ENCODE measurements at regions not wholly inside any gene's neighbourhood (a gene's known extent, or its start where the extent isn't known, plus 50 kb on each side); places are given as distances from the start of the nearest gene placed in this dataset.
"Not testable (repeated sequence)": the region's sequence is repeated elsewhere in the genome, so short reads cannot be mapped to it uniquely, and the experiment has no call there.

GRCh38 chr15:70602834-70603560 is 160.4 kb downstream of the UACA start:
- DNase-seq (ENCODE audit: low read depth in 2 of 2): no peak

- DNase-seq (ENCODE audit: low read depth in 2 of 2): no peak
Measured at GRCh38 chr15:70602281-70602680, 161.1 kb downstream of the UACA start.

- no peak for DNase-seq (ENCODE audit: low read depth in 2 of 2)
Measured at GRCh38 chr15:70597945-70598344, 165.4 kb downstream of the UACA start.

- DNase-seq (ENCODE audit: low read depth in 2 of 2): no peak
Measured at GRCh38 chr15:70597056-70597603, 166.2 kb downstream of the UACA start.

- DNase-seq (ENCODE audit: low read depth in 2 of 2): no peak
Measured at GRCh38 chr15:70596354-70597055, 166.9 kb downstream of the UACA start.

GRCh38 chr15:70593795-70594194 is 169.6 kb downstream of the UACA start:
- no peak for DNase-seq (ENCODE audit: low read depth in 2 of 2)

- DNase-seq (ENCODE audit: low read depth in 2 of 2): no peak
Measured at GRCh38 chr15:70589728-70590127, 173.6 kb downstream of the UACA start.

GRCh38 chr15:70589221-70589620 is 174.1 kb downstream of the UACA start:
- DNase-seq (ENCODE audit: low read depth in 2 of 2): no peak

- no peak for DNase-seq (ENCODE audit: low read depth in 2 of 2)
Measured at GRCh38 chr15:70588613-70589012, 174.7 kb downstream of the UACA start.

GRCh38 chr15:70587896-70588567 is 175.3 kb downstream of the UACA start:
- DNase-seq (ENCODE audit: low read depth in 2 of 2): no peak

GRCh38 chr15:70587012-70587634 is 176.2 kb downstream of the UACA start:
- not testable (repeated sequence) for DNase-seq (ENCODE audit: low read depth in 2 of 2)

- DNase-seq (ENCODE audit: low read depth in 2 of 2): no peak
Measured at GRCh38 chr15:70586241-70586640, 177.1 kb downstream of the UACA start.

- DNase-seq (ENCODE audit: low read depth in 2 of 2): no peak
Measured at GRCh38 chr15:70585707-70586034, 177.7 kb downstream of the UACA start.

- DNase-seq (ENCODE audit: low read depth in 2 of 2): no peak
Measured at GRCh38 chr15:70584838-70585706, 178.3 kb downstream of the UACA start.

- DNase-seq (ENCODE audit: low read depth in 2 of 2): no peak
Measured at GRCh38 chr15:70584441-70584837, 178.9 kb downstream of the UACA start.

GRCh38 chr15:70583006-70583405 is 180.4 kb downstream of the UACA start:
- DNase-seq (ENCODE audit: low read depth in 2 of 2): no peak

GRCh38 chr15:70582143-70582945 is 181.0 kb downstream of the UACA start:
- DNase-seq (ENCODE audit: low read depth in 2 of 2): no peak

GRCh38 chr15:70580958-70581357 is 182.4 kb downstream of the UACA start:
- DNase-seq (ENCODE audit: low read depth in 2 of 2): no peak

- DNase-seq (ENCODE audit: low read depth in 2 of 2): no peak
Measured at GRCh38 chr15:70580286-70580685, 183.1 kb downstream of the UACA start.

- no peak for DNase-seq (ENCODE audit: low read depth in 2 of 2)
Measured at GRCh38 chr15:70579766-70580165, 183.6 kb downstream of the UACA start.
